ENCODE measurements at regions not wholly inside any gene's neighbourhood (a gene's known extent, or its start where the extent isn't known, plus 50 kb on each side); places are given as distances from the start of the nearest gene placed in this dataset.

GRCh38 chr7:25656071-25656470, 427.8 kb upstream of the NPVF start:
- TF ChIP-seq CTCF (IDR thresholded peaks at IDR 0.05; ENCODE audit: borderline replicate concordance, extremely low read depth, low read length, poor library complexity, severe bottlenecking): no peak
- TF ChIP-seq EZH2 (IDR thresholded peaks at IDR 0.05; ENCODE audit: borderline replicate concordance, low read depth, low read length, severe bottlenecking): no peak
